H1 (cell line): ENCODE measurements at regions not wholly inside any gene's neighbourhood (a gene's known extent, or its start where the extent isn't known, plus 50 kb on each side); places are given as distances from the start of the nearest gene placed in this dataset.

ENCODE experiments used
- ATF3 ChIP-seq: IDR thresholded peaks from 2 replicates; pipeline ENCODE4 v1.6.1; 2011; ENCODE audit warnings: low read depth, mild to moderate bottlenecking, low read length; ENCODE audit not compliant: insufficient read depth
- CTBP2 ChIP-seq: IDR thresholded peaks from 2 replicates; pipeline ENCODE4 v1.7.0; 2011; ENCODE audit warnings: borderline replicate concordance, mild to moderate bottlenecking, moderate library complexity, mixed read lengths, low read length; ENCODE audit not compliant: insufficient read depth, insufficient read length
- JUND ChIP-seq: IDR thresholded peaks from 2 replicates; pipeline ENCODE4 v1.6.1; 2011; ENCODE audit warnings: mild to moderate bottlenecking, improper control_type of control experiment, low read length
- MAFK ChIP-seq: IDR thresholded peaks from 2 replicates; pipeline ENCODE4 v1.6.1; 2012; ENCODE audit warnings: low read depth, mild to moderate bottlenecking, improper control_type of control experiment, low read length
- TBP ChIP-seq: IDR thresholded peaks from 2 replicates; pipeline ENCODE4 v1.6.1; 2011; ENCODE audit warnings: low read depth, low read length, improper control_type of control experiment
- TCF12 ChIP-seq: IDR thresholded peaks from 2 replicates; pipeline ENCODE4 v1.6.1; 2011; ENCODE audit warnings: low read depth, mild to moderate bottlenecking, low read length

- TF ChIP-seq CTBP2 (no peak), TBP (no peak), JUND (no peak), TCF12 (no peak), MAFK (no peak), ATF3 (no peak)
Measured at GRCh38 chr13:73215823-73216222, 157.0 kb downstream of the KLF5 start (continued).
